ENCODE measurements at regions not wholly inside any gene's neighbourhood (a gene's known extent, or its start where the extent isn't known, plus 50 kb on each side); places are given as distances from the start of the nearest gene placed in this dataset.

- DNase-seq: no peak
These were observed 84.2 kb upstream of the ADRA1B start for GRCh38 chr5:159832073-159832472.

- DNase-seq: no peak
These were observed 83.2 kb upstream of the ADRA1B start for GRCh38 chr5:159833088-159833487.

- no peak for DNase-seq
These were observed 82.4 kb upstream of the ADRA1B start for GRCh38 chr5:159833846-159834245.

GRCh38 chr5:159835548-159835947 is 80.7 kb upstream of the ADRA1B start:
- no peak for DNase-seq

- DNase-seq: no peak
These were observed 79.6 kb upstream of the ADRA1B start for GRCh38 chr5:159836691-159837090.

GRCh38 chr5:159837860-159838259 is 78.4 kb upstream of the ADRA1B start:
- DNase-seq: no peak

GRCh38 chr5:159838551-159839222 is 77.6 kb upstream of the ADRA1B start:
- DNase-seq: no peak

GRCh38 chr5:159844267-159845121 is 71.8 kb upstream of the ADRA1B start:
- no peak for DNase-seq

GRCh38 chr5:159849437-159850083 is 66.7 kb upstream of the ADRA1B start:
- no peak for DNase-seq

- no peak for DNase-seq
These were observed 66.1 kb upstream of the ADRA1B start for GRCh38 chr5:159850160-159850559.

GRCh38 chr5:159851053-159851452 is 65.2 kb upstream of the ADRA1B start:
- no peak for DNase-seq

- no peak for DNase-seq
These were observed 61.4 kb upstream of the ADRA1B start for GRCh38 chr5:159854916-159855315.

GRCh38 chr5:159855476-159856191 is 60.6 kb upstream of the ADRA1B start:
- DNase-seq: no peak

- DNase-seq: no peak
These were observed 57.4 kb upstream of the ADRA1B start for GRCh38 chr5:159858871-159859270.

GRCh38 chr5:159861086-159861485 is 55.2 kb upstream of the ADRA1B start:
- no peak for DNase-seq

GRCh38 chr5:159864885-159865691 is 51.2 kb upstream of the ADRA1B start:
- peak; percentile 51 for DNase-seq

GRCh38 chr5:159866093-159866492 is 50.2 kb upstream of the ADRA1B start:
- DNase-seq: no peak
